GM12875 (cell line): ENCODE measurements at regions not wholly inside any gene's neighbourhood (a gene's known extent, or its start where the extent isn't known, plus 50 kb on each side); places are given as distances from the start of the nearest gene placed in this dataset.
"Not testable (repeated sequence)": the region's sequence is repeated elsewhere in the genome, so short reads cannot be mapped to it uniquely, and the experiment has no call there.

ENCODE experiments used
- H3K4me3 ChIP-seq: one replicate; pipeline ENCODE4 v1.5.1; 2011; ENCODE audit warnings: low read depth, low read length, control low read depth
- TF ChIP-seq, protein P1 (sequence below): IDR thresholded peaks from 2 replicates; pipeline ENCODE4 v1.5.1; 2011; ENCODE audit warnings: low read depth, mild to moderate bottlenecking, control low read depth, inconsistent platforms, low read length, moderate library complexity, borderline replicate concordance; ENCODE audit not compliant: insufficient read depth

DNA sequence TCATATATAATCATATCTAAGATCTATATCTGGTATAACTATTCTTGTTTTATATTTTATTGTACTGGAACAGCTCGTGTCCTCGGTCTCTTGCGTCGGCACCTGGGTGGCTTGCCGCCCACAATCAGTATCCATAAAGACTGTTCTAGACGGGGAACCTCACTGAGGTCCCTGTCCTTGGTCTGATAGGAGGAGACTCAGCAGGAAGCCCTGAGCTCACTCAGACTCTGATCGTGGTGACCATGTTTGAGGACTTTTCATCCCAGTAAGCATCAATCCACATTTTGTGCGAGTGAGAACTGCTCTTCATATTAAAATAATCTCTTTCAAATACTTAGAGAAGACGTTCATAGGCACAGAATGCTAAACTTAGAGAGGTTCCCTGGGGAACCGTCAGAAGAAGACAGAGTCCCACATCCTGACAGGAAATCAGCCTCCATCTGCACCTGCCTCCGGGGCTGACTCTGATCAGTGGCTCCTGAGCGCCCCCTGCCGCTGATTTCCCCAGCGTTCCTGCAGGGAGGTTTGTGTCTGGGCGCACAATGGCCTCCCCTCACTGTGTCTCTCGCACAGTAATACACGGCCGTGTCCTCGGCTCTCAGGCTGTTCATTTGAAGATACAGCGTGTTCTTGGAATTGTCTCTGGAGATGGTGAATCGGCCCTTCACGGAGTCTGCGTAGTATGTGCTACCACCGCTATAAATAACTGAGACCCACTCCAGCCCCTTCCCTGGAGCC, 1065.9 kb downstream of the TMEM121 start:
- TF ChIP-seq, protein P1, sequence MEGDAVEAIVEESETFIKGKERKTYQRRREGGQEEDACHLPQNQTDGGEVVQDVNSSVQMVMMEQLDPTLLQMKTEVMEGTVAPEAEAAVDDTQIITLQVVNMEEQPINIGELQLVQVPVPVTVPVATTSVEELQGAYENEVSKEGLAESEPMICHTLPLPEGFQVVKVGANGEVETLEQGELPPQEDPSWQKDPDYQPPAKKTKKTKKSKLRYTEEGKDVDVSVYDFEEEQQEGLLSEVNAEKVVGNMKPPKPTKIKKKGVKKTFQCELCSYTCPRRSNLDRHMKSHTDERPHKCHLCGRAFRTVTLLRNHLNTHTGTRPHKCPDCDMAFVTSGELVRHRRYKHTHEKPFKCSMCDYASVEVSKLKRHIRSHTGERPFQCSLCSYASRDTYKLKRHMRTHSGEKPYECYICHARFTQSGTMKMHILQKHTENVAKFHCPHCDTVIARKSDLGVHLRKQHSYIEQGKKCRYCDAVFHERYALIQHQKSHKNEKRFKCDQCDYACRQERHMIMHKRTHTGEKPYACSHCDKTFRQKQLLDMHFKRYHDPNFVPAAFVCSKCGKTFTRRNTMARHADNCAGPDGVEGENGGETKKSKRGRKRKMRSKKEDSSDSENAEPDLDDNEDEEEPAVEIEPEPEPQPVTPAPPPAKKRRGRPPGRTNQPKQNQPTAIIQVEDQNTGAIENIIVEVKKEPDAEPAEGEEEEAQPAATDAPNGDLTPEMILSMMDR, result peak; percentile 39; the same call in 1 of the 2 replicates

GRCh38 chr14:106599209-106599608, 1072.8 kb downstream of the TMEM121 start:
- no peak overlapping the region for H3K4me3 ChIP-seq
- TF ChIP-seq, protein P1, result no peak

More for the DNA sequence above, 1065.9 kb downstream of the TMEM121 start:
- H3K4me3 ChIP-seq, result not testable (repeated sequence)

- no peak overlapping the region for H3K4me3 ChIP-seq
- TF ChIP-seq, protein P1, result peak; percentile 89
These were observed 1079.4 kb downstream of the TMEM121 start for GRCh38 chr14:106605548-106606448.

- TF ChIP-seq, protein P1, result no peak
- no peak overlapping the region for H3K4me3 ChIP-seq
These were observed 1080.6 kb downstream of the TMEM121 start for GRCh38 chr14:106606936-106607335.

DNA sequence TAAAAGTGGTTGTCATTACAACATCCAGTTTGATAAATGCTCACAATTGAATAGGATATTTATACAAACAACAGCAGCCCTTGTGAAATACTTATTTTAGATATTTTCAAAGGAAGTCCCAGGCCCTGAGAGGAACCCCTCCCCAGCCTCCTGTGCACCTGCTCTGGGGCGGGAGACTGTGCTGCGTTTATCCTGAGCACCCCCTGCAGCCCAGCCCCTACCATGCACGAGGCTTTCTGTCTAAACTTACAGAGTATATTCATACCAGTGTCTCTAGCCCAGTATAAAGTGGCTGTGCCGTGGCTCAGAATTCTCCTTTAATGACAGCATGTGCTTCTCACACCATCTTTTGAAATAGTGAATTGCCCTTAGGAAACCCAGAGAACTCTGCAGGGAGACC, 1084.3 kb downstream of the TMEM121 start:
- TF ChIP-seq, protein P1, result no peak
- H3K4me3 ChIP-seq, result no peak overlapping the region

DNA sequence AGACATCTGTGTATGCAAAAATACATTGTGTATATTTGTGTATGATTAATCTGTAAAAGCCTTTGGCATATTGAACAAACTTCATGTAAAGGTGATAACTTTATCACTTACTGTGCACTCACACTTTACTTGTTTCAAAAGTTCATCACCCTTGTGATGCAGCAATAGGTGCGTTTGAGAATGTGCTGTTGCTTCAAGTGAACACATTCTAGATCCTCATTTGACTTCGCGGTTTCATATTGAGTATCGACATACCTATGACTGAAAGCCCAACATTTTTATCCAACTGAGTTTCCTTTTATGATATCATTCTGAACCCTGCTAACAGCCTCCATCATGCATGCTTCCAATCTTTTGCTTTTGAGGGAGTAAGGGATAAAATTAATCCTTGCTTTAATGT, 1086.9 kb downstream of the TMEM121 start:
- H3K4me3 ChIP-seq, result no peak overlapping the region
- TF ChIP-seq, protein P1, result no peak
